NT2/D1 (cell line): ENCODE measurements at regions not wholly inside any gene's neighbourhood (a gene's known extent, or its start where the extent isn't known, plus 50 kb on each side); places are given as distances from the start of the nearest gene placed in this dataset.

Experiments
- DNase-seq: peaks from one replicate; pipeline ENCODE4 v3.0.0-alpha.2; 2011; ENCODE audit warnings: low read depth, low spot score
- H3K27me3 ChIP-seq: 2 replicates; pipeline ENCODE4 v1.6.0; 2011; ENCODE audit warnings: mild to moderate bottlenecking; ENCODE audit not compliant: insufficient read length, insufficient read depth
- H3K36me3 ChIP-seq: 2 replicates; pipeline ENCODE4 v1.6.1; 2011; ENCODE audit warnings: mild to moderate bottlenecking, low read length, mixed read lengths; ENCODE audit not compliant: insufficient read depth, insufficient read length
- H3K4me1 ChIP-seq: 2 replicates; pipeline ENCODE4 v1.5.1; 2011; ENCODE audit not compliant: insufficient read depth, insufficient read length
- H3K4me3 ChIP-seq: 2 replicates; pipeline ENCODE4 v1.5.1; 2011; ENCODE audit warnings: low read depth; ENCODE audit not compliant: insufficient read length
- H3K9ac ChIP-seq: 2 replicates; pipeline ENCODE4 v1.6.0; 2011; ENCODE audit warnings: low read depth; ENCODE audit not compliant: insufficient read length
- H3K9me3 ChIP-seq: 2 replicates; pipeline ENCODE4 v1.5.1; 2011; ENCODE audit warnings: mild to moderate bottlenecking, low read length; ENCODE audit not compliant: insufficient read depth
- SUZ12 ChIP-seq: IDR thresholded peaks from 2 replicates; pipeline ENCODE4 v1.6.1; 2011; ENCODE audit not compliant: insufficient read length, insufficient read depth; ENCODE audit errors: extremely low read depth
- YY1 ChIP-seq: IDR thresholded peaks from 2 replicates; pipeline ENCODE4 v1.6.1; 2011; ENCODE audit not compliant: insufficient read length, insufficient read depth
- ZNF274 ChIP-seq: IDR thresholded peaks from 2 replicates; pipeline ENCODE4 v1.6.1; 2011; ENCODE audit warnings: mild to moderate bottlenecking, low read depth, low read length

DNA sequence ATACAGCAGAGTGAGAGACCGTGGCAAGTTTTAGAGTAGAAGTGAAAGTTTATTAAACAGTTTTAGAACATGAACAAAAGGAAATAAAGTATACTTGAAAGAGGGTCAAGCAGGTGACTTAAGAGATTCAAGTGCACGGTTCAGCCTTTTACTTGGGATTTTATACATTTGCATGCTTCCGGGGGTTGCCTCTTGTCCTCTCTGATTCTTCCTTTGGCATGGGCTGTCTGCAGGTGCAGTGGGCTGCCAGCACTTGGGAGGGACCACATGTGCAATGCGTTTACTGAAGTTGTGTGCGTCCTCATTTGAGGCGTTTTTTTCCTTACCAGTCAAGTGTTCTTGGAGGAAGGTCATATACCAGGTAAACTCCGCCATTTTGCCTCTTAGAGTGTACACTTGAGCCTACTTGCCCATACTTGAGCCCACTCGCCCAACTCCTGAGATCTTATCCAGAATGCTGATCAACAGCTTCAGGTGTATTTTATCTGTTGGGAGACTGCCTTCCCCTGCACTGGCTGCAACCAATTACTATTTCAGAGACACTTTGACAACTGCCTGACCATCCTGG, 195.2 kb downstream of the IRX5 start:
- DNase-seq, result no peak
- Histone ChIP-seq H3K4me1 (no peaks in the 10 kb centered on the region), H3K4me3 (no peak overlapping the region), H3K36me3 (no peaks in the 10 kb centered on the region), H3K9me3 (no peaks in the 10 kb centered on the region), H3K27me3 (no peaks in the 10 kb centered on the region), H3K9ac (no peak overlapping the region)
- TF ChIP-seq YY1 (no peak), ZNF274 (no peak), SUZ12 (no peak)

DNA sequence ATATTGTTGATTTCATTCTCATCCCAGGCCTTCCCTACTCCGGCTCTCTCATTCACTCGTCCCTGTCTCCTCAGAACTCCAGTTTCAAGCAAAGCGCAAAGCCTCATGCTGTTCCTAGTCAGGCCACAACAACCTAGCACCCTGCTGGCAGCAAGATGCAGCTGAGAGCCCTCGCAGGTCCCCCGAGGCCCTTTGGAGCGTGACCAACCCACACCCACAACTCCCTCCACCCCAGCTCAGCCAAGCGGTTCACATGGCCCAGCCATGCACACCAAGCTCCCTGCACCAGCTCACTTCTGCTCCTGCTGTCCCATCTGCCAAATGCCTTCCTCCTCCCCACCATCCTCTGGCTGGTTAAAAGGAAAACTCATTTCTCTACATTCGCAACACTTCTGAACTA, 195.8 kb downstream of the IRX5 start:
- Histone ChIP-seq H3K4me3 (no peak overlapping the region), H3K9ac (no peak overlapping the region), H3K9me3 (no peaks in the 10 kb centered on the region), H3K4me1 (no peaks in the 10 kb centered on the region), H3K36me3 (no peaks in the 10 kb centered on the region), H3K27me3 (no peaks in the 10 kb centered on the region)
- TF ChIP-seq SUZ12, result no peak
- DNase-seq, result no peak

DNA sequence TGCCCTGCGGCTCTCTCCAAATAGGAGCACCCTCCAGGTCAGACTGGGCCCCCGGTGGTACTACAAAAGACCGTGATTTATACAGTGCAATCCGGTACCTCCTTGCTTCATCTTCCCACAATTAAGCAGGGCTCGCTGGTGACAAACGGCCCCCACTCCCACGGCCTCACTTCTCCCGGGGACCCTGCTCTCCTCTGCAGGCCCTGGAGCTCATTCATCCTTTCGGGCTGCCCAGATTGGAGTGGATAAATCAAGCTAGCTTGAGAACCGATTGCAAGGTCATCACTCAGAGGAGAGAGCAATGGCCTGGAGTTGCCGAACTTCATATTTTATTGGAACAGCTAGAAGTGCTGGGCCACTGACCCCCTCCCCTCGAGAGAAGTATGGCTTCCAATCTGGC, 193.5 kb upstream of the IRX6 start:
- H3K9me3 ChIP-seq, result no peaks in the 10 kb centered on the region
- no peak for TF ChIP-seq SUZ12
- TF ChIP-seq ZNF274, result no peak
- no peak for TF ChIP-seq YY1
- peaks cover 7% of the 10 kb centered on the region for H3K4me1 ChIP-seq
- H3K36me3 ChIP-seq, result no peaks in the 10 kb centered on the region
- no peaks in the 10 kb centered on the region for H3K27me3 ChIP-seq
- no peak overlapping the region for H3K9ac ChIP-seq
- no peak overlapping the region for H3K4me3 ChIP-seq
- DNase-seq, result no peak

DNA sequence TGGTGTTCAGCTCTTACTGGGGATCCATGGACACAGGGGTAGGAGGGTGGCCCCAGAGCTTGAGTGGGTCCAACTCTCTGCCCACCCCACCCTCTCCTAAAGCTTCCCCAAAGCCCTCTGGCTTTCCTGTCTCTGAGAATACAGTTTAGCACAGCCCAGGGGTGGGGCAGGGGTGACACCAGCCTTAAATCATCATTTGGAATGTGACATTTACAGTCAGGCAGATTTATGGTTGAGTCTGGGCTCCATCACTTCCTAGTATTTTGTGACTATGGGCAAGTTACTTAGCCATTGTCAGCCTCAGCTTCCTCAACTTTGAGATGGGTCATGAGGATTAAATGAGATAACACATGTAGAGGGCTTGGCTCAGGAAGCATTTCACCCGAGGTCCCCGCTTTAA, 193.1 kb upstream of the IRX6 start:
- no peak for TF ChIP-seq YY1
- TF ChIP-seq ZNF274, result no peak
- Histone ChIP-seq H3K9ac (no peak overlapping the region), H3K9me3 (no peaks in the 10 kb centered on the region), H3K4me1 (peaks cover 7% of the 10 kb centered on the region), H3K27me3 (no peaks in the 10 kb centered on the region), H3K4me3 (no peak overlapping the region), H3K36me3 (no peaks in the 10 kb centered on the region)
- DNase-seq, result no peak

DNA sequence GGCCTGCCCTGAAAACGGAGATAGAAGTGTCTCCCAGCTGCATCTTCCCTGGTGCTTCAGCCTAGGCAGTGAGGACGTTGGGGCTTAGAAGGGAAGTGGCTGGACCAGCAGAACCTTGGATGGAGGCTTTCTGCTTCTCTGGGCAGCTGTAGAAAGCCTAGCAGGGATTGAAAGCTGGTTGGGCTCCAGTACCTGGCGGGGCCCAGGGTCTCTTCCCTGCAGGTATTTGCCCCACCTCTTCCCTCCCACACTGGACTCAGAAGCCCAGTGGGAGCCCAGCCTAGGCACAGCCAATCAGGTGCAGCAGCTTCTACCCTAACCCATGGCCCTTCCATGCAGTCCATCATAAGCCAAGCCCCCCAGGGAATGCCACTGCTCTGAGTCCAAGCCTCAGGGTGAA, 190.3 kb upstream of the IRX6 start:
- peaks cover 7% of the 10 kb centered on the region for H3K4me1 ChIP-seq
- H3K36me3 ChIP-seq, result no peaks in the 10 kb centered on the region
- no peaks in the 10 kb centered on the region for H3K9me3 ChIP-seq
- H3K4me3 ChIP-seq, result no peak overlapping the region
- H3K27me3 ChIP-seq, result no peaks in the 10 kb centered on the region
- H3K9ac ChIP-seq, result no peak overlapping the region
- DNase-seq, result peak; percentile 11
- no peak for TF ChIP-seq YY1
- no peak for TF ChIP-seq SUZ12
- no peak for TF ChIP-seq ZNF274

DNA sequence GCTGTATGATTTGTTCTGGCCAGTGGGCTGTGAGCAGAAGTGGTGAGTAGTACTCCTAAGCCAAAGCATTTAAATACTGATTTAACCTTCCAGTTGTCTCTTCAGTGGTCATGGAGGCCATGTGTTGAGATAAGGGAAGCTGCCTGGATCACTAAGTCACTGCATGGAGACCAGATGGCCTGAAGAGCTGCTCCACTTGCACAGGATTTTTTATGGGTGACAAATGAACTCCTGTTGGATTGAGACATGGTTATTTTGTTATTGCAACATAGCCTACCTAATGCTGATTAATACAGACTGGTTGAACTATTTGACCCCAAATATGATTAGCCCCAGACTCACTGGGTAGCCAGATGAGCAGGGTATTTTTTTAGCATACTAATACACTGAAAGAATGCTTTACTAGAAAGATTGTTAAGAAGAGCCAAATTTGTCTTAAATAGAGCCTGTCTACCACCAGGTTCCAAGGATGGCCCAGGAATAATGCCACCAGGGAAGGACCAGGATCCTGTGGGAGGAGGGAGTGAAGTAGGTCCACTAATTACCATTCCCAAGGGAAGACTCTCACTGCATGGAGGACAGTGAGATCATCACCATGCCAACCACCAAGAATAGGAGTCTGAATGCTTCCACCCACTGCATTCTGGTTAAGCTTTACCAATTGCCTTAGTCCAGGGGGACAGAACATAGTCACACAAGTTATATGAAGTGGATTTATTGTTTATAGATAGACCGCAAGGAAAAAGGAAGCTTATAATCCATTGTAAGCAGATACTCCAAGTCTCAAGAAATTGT, 187.4 kb upstream of the IRX6 start:
- no peaks in the 10 kb centered on the region for H3K27me3 ChIP-seq
- TF ChIP-seq YY1, result no peak
- no peak for TF ChIP-seq ZNF274
- TF ChIP-seq SUZ12, result no peak
- H3K4me1 ChIP-seq, result peaks cover 7% of the 10 kb centered on the region
- no peak overlapping the region for H3K9ac ChIP-seq
- no peak for DNase-seq
- no peak overlapping the region for H3K4me3 ChIP-seq
- H3K9me3 ChIP-seq, result no peaks in the 10 kb centered on the region
- H3K36me3 ChIP-seq, result no peaks in the 10 kb centered on the region

DNA sequence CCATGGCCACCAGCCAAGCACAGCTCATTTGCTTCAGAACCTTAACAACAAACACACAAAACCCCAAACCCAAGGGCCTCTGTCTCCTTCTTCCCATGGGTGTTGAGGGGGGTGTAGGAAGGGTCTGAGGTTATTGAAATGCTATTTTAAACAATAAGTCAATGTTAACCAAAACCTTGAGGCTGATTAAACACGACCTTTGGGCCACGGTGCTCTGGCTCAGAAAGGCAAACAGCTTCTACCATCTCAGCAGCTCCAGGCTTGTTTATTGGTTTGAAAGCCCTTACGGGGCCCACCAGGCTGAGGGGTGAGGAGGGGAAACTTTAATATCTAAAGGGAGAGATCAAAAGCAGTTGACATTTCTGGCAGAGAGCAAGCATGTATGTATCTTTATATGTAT, 185.7 kb upstream of the IRX6 start:
- Histone ChIP-seq H3K36me3 (no peaks in the 10 kb centered on the region), H3K4me1 (peaks cover 5% of the 10 kb centered on the region), H3K9me3 (no peaks in the 10 kb centered on the region), H3K9ac (no peak overlapping the region), H3K27me3 (no peaks in the 10 kb centered on the region), H3K4me3 (no peak overlapping the region)
- DNase-seq, result no peak
- no peak for TF ChIP-seq SUZ12
